ENCODE measurements at regions not wholly inside any gene's neighbourhood (a gene's known extent, or its start where the extent isn't known, plus 50 kb on each side); places are given as distances from the start of the nearest gene placed in this dataset.

GRCh38 chr11:70669871-70670675 is 271.7 kb downstream of the CTTN start:
- Histone ChIP-seq H2AFZ (ENCODE audit: low read depth, low read length) (no peak overlapping the region), H3K9me3 (replicated peaks; ENCODE audit: control insufficient read depth, insufficient read depth, low read depth, low read length) (no peaks in the 10 kb centered on the region), H3K4me3 (no peak overlapping the region), H4K20me1 (replicated peaks; ENCODE audit: control insufficient read depth, insufficient read depth, low read length) (peaks cover 11% of the 10 kb centered on the region; the same call in 1 of the 2 replicates), H3K4me2 (ENCODE audit: insufficient read depth, low read length) (no peak overlapping the region), H3K27ac (ENCODE audit: extremely low read depth, low read depth, low read length) (no peak overlapping the region), H3K9ac (ENCODE audit: insufficient read depth in 1 of 2, low read depth in 2 of 2, low read length in 2 of 2) (no peak overlapping the region), H3K27me3 (ENCODE audit: control insufficient read depth in 2 of 2, insufficient read depth in 2 of 2, low read length in 2 of 2) (peaks cover 13 to 68% of the 10 kb centered on the region in 2 experiments; a peak in 4 of 5 replicates), H3K4me1 (replicated peaks in 1 of 2; ENCODE audit: control insufficient read depth in 2 of 2, insufficient read depth in 2 of 2, low read length in 2 of 2) (no peaks in the 10 kb centered on the region), H3K9me1 (ENCODE audit: control insufficient read depth, insufficient read depth, low read length) (no peaks in the 10 kb centered on the region), H3K36me3 (ENCODE audit: control insufficient read depth, insufficient read depth, low read length) (no peaks in the 10 kb centered on the region), H3K79me2 (ENCODE audit: control insufficient read depth, insufficient read depth, low read length) (no peaks in the 10 kb centered on the region)
- POLR2A ChIA-PET, result no interaction called here
- FAIRE-seq (no peak), DNase-seq (ENCODE audit: extremely low read depth in 1 of 4, low spot score in 3 of 4) (no peak), ATAC-seq (no peak)
- in situ Hi-C loops (cut with MboI), result no loop called here
- CTCF ChIA-PET (ENCODE audit: low intra/inter-chr PET ratio), result no interaction called here
- BruUV-seq (replicated peaks), result no TSS peak
- 1% methylated on average over 25 of the region's 25 CpGs for WGBS (ENCODE audit: insufficient coverage, low coverage, missing lambda C conversion rate)
- intact Hi-C loops (cut with micrococcal nuclease), result no loop called here
- TF ChIP-seq PCBP2 (IDR thresholded peaks at IDR 0.05; ENCODE audit: low read depth, low read length, poor library complexity, severe bottlenecking) (no peak), U2AF1 (optimal IDR thresholded peaks at IDR 0.05; ENCODE audit: low read depth, low read length) (no peak), ZC3H4 (CRISPR knock-in tag; IDR thresholded peaks at IDR 0.05; ENCODE audit: borderline replicate concordance) (no peak), NFATC3 (IDR thresholded peaks at IDR 0.05) (no peak), TEAD2 (tag; IDR thresholded peaks at IDR 0.05) (no peak), MTA3 (IDR thresholded peaks at IDR 0.05; ENCODE audit: borderline replicate concordance) (no peak), PURB (CRISPR knock-in tag; IDR thresholded peaks at IDR 0.05; ENCODE audit: low read depth) (no peak), HCFC1 (IDR thresholded peaks at IDR 0.05; ENCODE audit: low read depth, low read length) (no peak), ZNF512 (tag; IDR thresholded peaks at IDR 0.05) (no peak)
- TF ChIP-seq, protein P1, sequence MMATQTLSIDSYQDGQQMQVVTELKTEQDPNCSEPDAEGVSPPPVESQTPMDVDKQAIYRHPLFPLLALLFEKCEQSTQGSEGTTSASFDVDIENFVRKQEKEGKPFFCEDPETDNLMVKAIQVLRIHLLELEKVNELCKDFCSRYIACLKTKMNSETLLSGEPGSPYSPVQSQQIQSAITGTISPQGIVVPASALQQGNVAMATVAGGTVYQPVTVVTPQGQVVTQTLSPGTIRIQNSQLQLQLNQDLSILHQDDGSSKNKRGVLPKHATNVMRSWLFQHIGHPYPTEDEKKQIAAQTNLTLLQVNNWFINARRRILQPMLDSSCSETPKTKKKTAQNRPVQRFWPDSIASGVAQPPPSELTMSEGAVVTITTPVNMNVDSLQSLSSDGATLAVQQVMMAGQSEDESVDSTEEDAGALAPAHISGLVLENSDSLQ (IDR thresholded peaks at IDR 0.05), result no peak

Measured in K562 (cell line).